Upper lobe of left lung (tissue), 4 donors: ENCODE measurements at regions not wholly inside any gene's neighbourhood (a gene's known extent, or its start where the extent isn't known, plus 50 kb on each side); places are given as distances from the start of the nearest gene placed in this dataset.

ENCODE experiments used
- CTCF ChIP-seq, 6 experiments: fragments of 450-650 bp in 4 of 6; fragments of 200-600 bp in 2 of 6; sonication (generic) in 2 of 6; IDR thresholded peaks; one replicate each; pipeline ENCODE4 v1.5.1; 2016 to 2019; ENCODE audit warnings: antibody characterized with exemption in 6 of 6
- EP300 ChIP-seq, 4 donors: sonication (generic); formaldehyde crosslinking; IDR thresholded peaks; one replicate each; pipeline ENCODE4 v1.5.1; 2017; ENCODE audit warnings: antibody characterized with exemption in 4 of 4, control low read depth in 2 of 4
- POLR2A ChIP-seq, 4 donors: fragments of 450-650 bp; IDR thresholded peaks; one replicate each; pipeline ENCODE4 v1.5.1; 2016 to 2017; ENCODE audit warnings: antibody characterized with exemption in 4 of 4, mild to moderate bottlenecking in 2 of 4
- POLR2AphosphoS5 ChIP-seq, 2 donors: sonication (generic); formaldehyde crosslinking; IDR thresholded peaks; one replicate each; pipeline ENCODE4 v1.5.1; 2017; ENCODE audit warnings: antibody characterized with exemption in 2 of 2

- TF ChIP-seq CTCF (IDR thresholded peaks at IDR 0.05) (no peak), POLR2A (IDR thresholded peaks at IDR 0.05) (no peak), POLR2AphosphoS5 (IDR thresholded peaks at IDR 0.05) (no peak), EP300 (IDR thresholded peaks at IDR 0.05) (no peak)
Measured at GRCh38 chr16:51968749-51969148, 578.2 kb downstream of the TOX3 start.
